ENCODE measurements at regions not wholly inside any gene's neighbourhood (a gene's known extent, or its start where the extent isn't known, plus 50 kb on each side); places are given as distances from the start of the nearest gene placed in this dataset.

- H4K20me1 ChIP-seq (ENCODE audit: control insufficient read depth, insufficient read depth, low read length, poor library complexity, severe bottlenecking), result no peaks in the 10 kb centered on the region
- intact Hi-C loops (cut with micrococcal nuclease), result no loop called here
- no peak overlapping the region for H3K4me2 ChIP-seq (replicated peaks; ENCODE audit: low read depth, low read length, poor library complexity, severe bottlenecking)
- H3K4me1 Mint-ChIP-seq, result no peaks in the 10 kb centered on the region
- no peak overlapping the region for H3K4me3 Mint-ChIP-seq
- H3K27me3 ChIP-seq (replicated peaks in 1 of 4; ENCODE audit: control extremely low read depth in 1 of 4, control insufficient read depth in 3 of 4, insufficient read depth in 4 of 4, low read length in 3 of 4), result peaks cover 0 to 16% (median 11%) of the 10 kb centered on the region in 4 experiments
- H3K36me3 ChIP-seq (replicated peaks in 1 of 2; ENCODE audit: control extremely low read depth in 1 of 2, control insufficient read depth in 1 of 2, extremely low read depth in 1 of 2, insufficient read depth in 2 of 2, low read length in 1 of 2), result no peaks in the 10 kb centered on the region
- H3K9me3 ChIP-seq (ENCODE audit: control extremely low read depth in 1 of 3, control insufficient read depth in 2 of 3, insufficient read depth in 1 of 3, low read length in 2 of 3), result peaks cover 0 to 12% (median 1%) of the 10 kb centered on the region in 3 donors
- no peak overlapping the region for H3K9ac ChIP-seq (ENCODE audit: low read length)
- no peak overlapping the region for H3K4me3 ChIP-seq (ENCODE audit: control extremely low read depth in 1 of 5, extremely low read depth in 1 of 5, insufficient read depth in 1 of 5, low read depth in 2 of 5, low read length in 4 of 5)
- TF ChIP-seq EZH2 (IDR thresholded peaks at IDR 0.05; ENCODE audit: borderline replicate concordance, insufficient read depth, low read depth, low read length, poor library complexity, severe bottlenecking) (no peak), CTCF (IDR thresholded peaks at IDR 0.05) (no peak)
- H3K27ac Mint-ChIP-seq, result no peak overlapping the region
- CTCF ChIA-PET, result no interaction called here
- H3K27me3 Mint-ChIP-seq, result peaks cover 36% of the 10 kb centered on the region
- POLR2A ChIA-PET, result no interaction called here
- H2AFZ ChIP-seq (ENCODE audit: insufficient read depth, low read depth, low read length, poor library complexity, severe bottlenecking), result no peak overlapping the region
- no peak overlapping the region for H3K27ac ChIP-seq (ENCODE audit: low read length in 2 of 2)
- peaks cover 2% of the 10 kb centered on the region for H3K9me3 Mint-ChIP-seq (ENCODE audit: insufficient read depth)
- no peak for DNase-seq
- ATAC-seq (ENCODE audit: low read depth), result no peak
- no peaks in the 10 kb centered on the region for H3K79me2 ChIP-seq (ENCODE audit: control insufficient read depth, insufficient read depth, low read length)
- 74% methylated on average over 13 of the region's 16 CpGs for WGBS (ENCODE audit: insufficient coverage)
- peaks cover 0 to 4% of the 10 kb centered on the region in 2 donors for H3K4me1 ChIP-seq (ENCODE audit: control insufficient read depth in 2 of 2, insufficient read depth in 2 of 2, low read length in 2 of 2)
These were observed 270.5 kb upstream of the SORL1-AS1 start for GRCh38 chr11:121723246-121723741.

GRCh38 chr11:121722431-121723245 is 269.9 kb upstream of the SORL1-AS1 start:
- Histone ChIP-seq H3K36me3 (replicated peaks in 1 of 2; ENCODE audit: control extremely low read depth in 1 of 2, control insufficient read depth in 1 of 2, extremely low read depth in 1 of 2, insufficient read depth in 2 of 2, low read length in 1 of 2) (no peaks in the 10 kb centered on the region), H2AFZ (ENCODE audit: insufficient read depth, low read depth, low read length, poor library complexity, severe bottlenecking) (peak overlapping the region; percentile 25), H3K27me3 (replicated peaks in 1 of 4; ENCODE audit: control extremely low read depth in 1 of 4, control insufficient read depth in 3 of 4, insufficient read depth in 4 of 4, low read length in 3 of 4) (peaks cover 0 to 16% (median 11%) of the 10 kb centered on the region in 4 experiments), H3K4me3 (ENCODE audit: control extremely low read depth in 1 of 5, extremely low read depth in 1 of 5, insufficient read depth in 1 of 5, low read depth in 2 of 5, low read length in 4 of 5) (peak overlapping the region in 1 of 5 experiments; percentile 2), H4K20me1 (ENCODE audit: control insufficient read depth, insufficient read depth, low read length, poor library complexity, severe bottlenecking) (no peaks in the 10 kb centered on the region), H3K4me1 (ENCODE audit: control insufficient read depth in 2 of 2, insufficient read depth in 2 of 2, low read length in 2 of 2) (peaks cover 0 to 4% of the 10 kb centered on the region in 2 donors), H3K9me3 (ENCODE audit: control extremely low read depth in 1 of 3, control insufficient read depth in 2 of 3, insufficient read depth in 1 of 3, low read length in 2 of 3) (peaks cover 0 to 12% (median 1%) of the 10 kb centered on the region in 3 donors), H3K9ac (ENCODE audit: low read length) (no peak overlapping the region), H3K27ac (ENCODE audit: low read length in 2 of 2) (no peak overlapping the region), H3K4me2 (replicated peaks; ENCODE audit: low read depth, low read length, poor library complexity, severe bottlenecking) (peak overlapping the region; percentile 38), H3K79me2 (ENCODE audit: control insufficient read depth, insufficient read depth, low read length) (no peaks in the 10 kb centered on the region)
- H3K4me1 Mint-ChIP-seq, result no peaks in the 10 kb centered on the region
- DNase-seq, result no peak
- no peak for TF ChIP-seq CTCF (IDR thresholded peaks at IDR 0.05)
- TF ChIP-seq EZH2 (IDR thresholded peaks at IDR 0.05; ENCODE audit: borderline replicate concordance, insufficient read depth, low read depth, low read length, poor library complexity, severe bottlenecking), result no peak
- 9% methylated on average over 40 of the region's 46 CpGs for WGBS (ENCODE audit: insufficient coverage)
- ChIA-PET POLR2A (no interaction called here), CTCF (no interaction called here)
- peaks cover 37% of the 10 kb centered on the region for H3K27me3 Mint-ChIP-seq
- intact Hi-C loops (cut with micrococcal nuclease), result no loop called here
- no peak overlapping the region for H3K4me3 Mint-ChIP-seq
- ATAC-seq (ENCODE audit: low read depth), result no peak
- peaks cover 2% of the 10 kb centered on the region for H3K9me3 Mint-ChIP-seq (ENCODE audit: insufficient read depth)
- no peak overlapping the region for H3K27ac Mint-ChIP-seq
